Calu3 (cell line): ENCODE measurements at regions not wholly inside any gene's neighbourhood (a gene's known extent, or its start where the extent isn't known, plus 50 kb on each side); places are given as distances from the start of the nearest gene placed in this dataset.
"Not testable (repeated sequence)": the region's sequence is repeated elsewhere in the genome, so short reads cannot be mapped to it uniquely, and the experiment has no call there.

ENCODE experiments used
- BruUV-seq: library from RNA; stranded (reverse); fragments of 400-500 nt; replicated peaks from 2 replicates; lab custom pipeline; 2021; lab: Mats Ljungman, UMichigan
- CTCF ChIA-PET: fragments of 300-600 bp; sonication (Branson Sonifier 250); formaldehyde crosslinking; loops from one replicate; lab custom pipeline; 2022; ENCODE audit warnings: antibody characterized with exemption; lab: Charles Lee
- DNase-seq: peaks from one replicate; pipeline ENCODE4 v3.0.0; 2022
- H3K27ac Mint-ChIP-seq: one replicate; pipeline ENCODE4 v1.8.0; 2022; ENCODE audit warnings: mixed read lengths; ENCODE audit not compliant: unreplicated experiment
- H3K27me3 Mint-ChIP-seq: one replicate; pipeline ENCODE4 v1.8.0; 2022; ENCODE audit warnings: mixed read lengths; ENCODE audit not compliant: unreplicated experiment
- H3K36me3 Mint-ChIP-seq: one replicate; pipeline ENCODE4 v1.8.0; 2022; ENCODE audit warnings: mild to moderate bottlenecking, moderate library complexity, mixed read lengths; ENCODE audit not compliant: insufficient read depth, unreplicated experiment
- H3K4me1 Mint-ChIP-seq: one replicate; pipeline ENCODE4 v1.8.0; 2022; ENCODE audit warnings: mild to moderate bottlenecking, low read depth, mixed read lengths; ENCODE audit not compliant: unreplicated experiment
- H3K4me3 Mint-ChIP-seq: one replicate; pipeline ENCODE4 v1.8.0; 2022; ENCODE audit warnings: mild to moderate bottlenecking, low read depth, moderate library complexity, mixed read lengths; ENCODE audit not compliant: unreplicated experiment
- H3K9me3 Mint-ChIP-seq: one replicate; pipeline ENCODE4 v1.8.0; 2022; ENCODE audit warnings: low read depth, mixed read lengths; ENCODE audit not compliant: unreplicated experiment
- intact Hi-C: fragments of 100-400 bp; cut with micrococcal nuclease; formaldehyde crosslinking; loops from one replicate; pipeline ENCODE4 v1.10.0; 2022; ENCODE audit not compliant: unreplicated experiment
- TF ChIP-seq, protein P1 (sequence below): fragments of 200-600 bp; IDR thresholded peaks from one replicate; pipeline ENCODE4 v1.8.0; 2022; ENCODE audit warnings: antibody characterized with exemption; ENCODE audit not compliant: unreplicated experiment

DNA sequence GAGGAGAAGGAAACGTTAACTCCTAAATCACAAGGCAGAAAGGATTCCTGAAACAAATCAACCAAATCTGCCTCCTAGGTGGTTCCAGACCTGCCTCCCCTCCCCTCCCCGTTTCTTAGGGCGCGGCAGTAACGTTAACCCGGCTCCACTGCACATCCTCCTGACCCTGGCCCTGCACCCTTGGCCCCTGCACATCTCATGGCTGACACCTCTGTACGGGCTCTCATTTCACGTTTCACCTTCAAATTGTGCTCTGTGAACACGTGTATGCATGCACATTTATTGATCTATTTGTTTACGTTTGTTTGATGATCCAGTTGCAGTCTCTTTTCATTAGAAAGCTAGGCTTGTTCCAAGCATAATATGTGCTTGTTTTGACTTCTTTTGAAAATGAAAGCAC lies 358.1 kb downstream of the ADGRD1 start:
- peaks cover 62% of the 10 kb centered on the region for H3K27me3 Mint-ChIP-seq
- CTCF ChIA-PET, result no interaction called here
- intact Hi-C loops, result loop anchor here (5.0 kb wide), 1 partner anchor 331 kb away; no protein-coding TSS in a partner anchor
- no peak overlapping the region for H3K4me3 Mint-ChIP-seq
- TF ChIP-seq, protein P1, sequence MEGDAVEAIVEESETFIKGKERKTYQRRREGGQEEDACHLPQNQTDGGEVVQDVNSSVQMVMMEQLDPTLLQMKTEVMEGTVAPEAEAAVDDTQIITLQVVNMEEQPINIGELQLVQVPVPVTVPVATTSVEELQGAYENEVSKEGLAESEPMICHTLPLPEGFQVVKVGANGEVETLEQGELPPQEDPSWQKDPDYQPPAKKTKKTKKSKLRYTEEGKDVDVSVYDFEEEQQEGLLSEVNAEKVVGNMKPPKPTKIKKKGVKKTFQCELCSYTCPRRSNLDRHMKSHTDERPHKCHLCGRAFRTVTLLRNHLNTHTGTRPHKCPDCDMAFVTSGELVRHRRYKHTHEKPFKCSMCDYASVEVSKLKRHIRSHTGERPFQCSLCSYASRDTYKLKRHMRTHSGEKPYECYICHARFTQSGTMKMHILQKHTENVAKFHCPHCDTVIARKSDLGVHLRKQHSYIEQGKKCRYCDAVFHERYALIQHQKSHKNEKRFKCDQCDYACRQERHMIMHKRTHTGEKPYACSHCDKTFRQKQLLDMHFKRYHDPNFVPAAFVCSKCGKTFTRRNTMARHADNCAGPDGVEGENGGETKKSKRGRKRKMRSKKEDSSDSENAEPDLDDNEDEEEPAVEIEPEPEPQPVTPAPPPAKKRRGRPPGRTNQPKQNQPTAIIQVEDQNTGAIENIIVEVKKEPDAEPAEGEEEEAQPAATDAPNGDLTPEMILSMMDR, result no peak
- H3K27ac Mint-ChIP-seq, result no peak overlapping the region
- H3K4me1 Mint-ChIP-seq, result peaks cover 8% of the 10 kb centered on the region
- H3K36me3 Mint-ChIP-seq, result no peaks in the 10 kb centered on the region
- DNase-seq, result no peak
- peaks cover 7% of the 10 kb centered on the region for H3K9me3 Mint-ChIP-seq
- BruUV-seq, result no TSS peak

DNA sequence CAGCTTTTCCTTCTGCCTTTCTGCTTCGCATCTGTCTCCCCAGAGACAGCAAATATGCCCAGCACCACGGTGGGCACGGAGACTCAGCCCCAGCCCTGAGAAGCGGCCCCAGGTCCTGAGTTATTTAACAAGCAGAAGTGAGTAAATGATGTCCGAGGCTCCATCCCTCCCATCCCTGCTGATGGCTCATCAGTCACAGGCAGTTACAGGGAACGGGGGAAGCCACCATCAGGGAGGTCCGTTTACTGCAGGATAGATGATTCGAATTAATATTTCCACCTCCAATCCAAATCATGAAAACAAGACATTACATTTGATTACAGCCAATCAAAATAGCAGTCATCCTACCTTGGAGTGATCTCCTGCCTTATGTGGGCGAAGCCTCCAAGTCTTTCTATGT lies 358.7 kb downstream of the ADGRD1 start:
- intact Hi-C loops, result loop anchor here (5.0 kb wide), 1 partner anchor 330 kb away; no protein-coding TSS in a partner anchor
- CTCF ChIA-PET, H3K9me3 Mint-ChIP-seq, H3K27ac Mint-ChIP-seq, H3K36me3 Mint-ChIP-seq, H3K4me1 Mint-ChIP-seq, DNase-seq, BruUV-seq, H3K4me3 Mint-ChIP-seq: not testable (repeated sequence)
- peaks cover 63% of the 10 kb centered on the region for H3K27me3 Mint-ChIP-seq

DNA sequence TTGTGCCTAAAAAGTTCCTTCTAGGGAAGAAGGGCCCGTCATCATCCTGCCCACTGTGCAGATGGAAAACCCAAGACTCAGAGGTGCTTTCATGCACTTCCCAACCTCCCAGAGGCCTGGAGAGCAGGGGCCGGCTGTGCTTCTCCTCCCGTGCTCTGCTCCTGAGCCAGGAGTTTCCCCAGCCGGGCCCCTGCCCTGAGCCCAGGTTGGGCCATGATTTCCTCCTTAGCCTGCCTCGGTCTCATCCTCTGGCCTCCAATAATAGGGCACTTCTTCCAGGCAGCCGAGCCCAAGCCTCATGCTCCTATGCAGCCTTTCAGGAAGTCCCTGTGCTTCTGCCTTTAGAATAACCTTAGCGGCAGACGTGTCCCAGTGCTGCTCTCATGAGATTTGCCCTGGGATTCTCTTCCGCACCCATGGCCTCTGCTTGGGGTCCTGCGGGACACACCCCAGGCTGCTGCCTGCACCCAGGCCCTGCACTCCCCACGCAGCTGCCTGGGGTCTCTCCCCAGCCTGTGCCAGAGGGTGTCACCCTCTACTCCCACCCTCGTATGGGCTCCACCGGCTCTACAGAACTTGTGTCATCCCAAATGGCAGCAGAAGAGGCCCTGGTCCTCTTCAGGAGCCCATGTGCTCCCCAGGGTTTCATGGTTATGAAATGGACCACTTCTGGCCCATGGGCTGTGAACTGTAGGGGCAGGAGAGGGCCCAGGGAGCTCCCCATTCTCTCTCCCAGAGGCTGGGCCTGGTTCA lies 359.3 kb downstream of the ADGRD1 start:
- DNase-seq, result no peak
- CTCF ChIA-PET, result no interaction called here
- TF ChIP-seq, protein P1, result no peak

DNA sequence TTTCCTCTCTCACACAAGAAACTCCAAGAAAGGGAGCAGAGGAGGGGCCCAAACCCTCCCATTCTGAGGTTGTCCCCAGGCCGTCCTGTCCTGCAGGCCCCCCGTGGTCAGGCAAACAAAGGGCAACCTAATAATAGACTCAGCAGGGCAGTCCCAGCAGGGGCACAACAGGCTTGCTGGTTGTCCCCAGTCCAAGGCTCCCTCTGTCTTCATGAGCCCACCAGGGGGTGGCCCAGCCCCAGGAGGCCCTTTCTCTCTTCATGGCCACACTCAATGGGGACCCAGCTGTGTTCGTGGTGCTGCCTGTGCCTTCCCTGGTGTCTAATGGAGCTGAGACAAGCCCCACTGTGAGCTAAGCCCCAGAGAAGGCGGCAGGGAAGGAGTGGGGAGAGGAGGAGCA lies 359.9 kb downstream of the ADGRD1 start:
- peaks cover 67% of the 10 kb centered on the region for H3K27me3 Mint-ChIP-seq
- H3K4me3 Mint-ChIP-seq, result no peak overlapping the region
- no peak for DNase-seq
- peaks cover 16% of the 10 kb centered on the region for H3K9me3 Mint-ChIP-seq
- H3K4me1 Mint-ChIP-seq, result peaks cover 8% of the 10 kb centered on the region
- no peak overlapping the region for H3K27ac Mint-ChIP-seq
- intact Hi-C loops, result loop anchor here (5.0 kb wide), 1 partner anchor 329 kb away; no protein-coding TSS in a partner anchor
- CTCF ChIA-PET, result no interaction called here
- H3K36me3 Mint-ChIP-seq, result no peaks in the 10 kb centered on the region
- TF ChIP-seq, protein P1, result no peak
- BruUV-seq, result no TSS peak

More for the DNA sequence above, 359.3 kb downstream of the ADGRD1 start:
- Mint-ChIP-seq H3K36me3 (no peaks in the 10 kb centered on the region), H3K27me3 (peaks cover 68% of the 10 kb centered on the region), H3K9me3 (peaks cover 11% of the 10 kb centered on the region), H3K4me1 (peaks cover 8% of the 10 kb centered on the region), H3K27ac (no peak overlapping the region), H3K4me3 (no peak overlapping the region)
- intact Hi-C loops, result loop anchor here (5.0 kb wide), 1 partner anchor 329 kb away; no protein-coding TSS in a partner anchor
- no TSS peak for BruUV-seq

DNA sequence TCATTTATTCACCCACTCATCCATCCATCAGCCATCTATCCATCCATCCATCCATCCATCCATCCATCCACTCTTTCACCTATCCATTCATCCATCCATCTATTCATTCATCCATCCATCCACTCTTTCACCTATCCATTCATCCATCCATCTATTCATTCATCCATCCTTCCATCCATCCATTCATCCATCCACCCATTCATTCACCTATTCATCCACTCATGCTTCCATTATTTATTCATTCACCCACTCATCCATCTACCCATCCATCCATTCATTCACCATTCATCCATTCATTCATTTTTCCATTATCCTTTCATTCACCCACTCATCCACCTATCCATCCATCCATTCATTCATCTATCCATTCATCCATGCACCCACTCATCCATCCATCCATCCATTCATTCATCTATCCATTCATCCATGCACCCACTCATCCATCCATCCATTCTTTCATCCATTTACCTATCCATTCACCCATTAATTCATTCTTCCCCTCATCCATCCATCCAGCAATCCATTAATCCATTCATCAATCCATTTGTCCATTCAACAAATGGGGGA lies 360.9 kb downstream of the ADGRD1 start:
- intact Hi-C loops, result loop anchor here (5.0 kb wide), 1 partner anchor 328 kb away; no protein-coding TSS in a partner anchor
- Mint-ChIP-seq H3K4me1 (peaks cover 8% of the 10 kb centered on the region), H3K4me3 (no peak overlapping the region), H3K27ac (no peak overlapping the region), H3K36me3 (no peaks in the 10 kb centered on the region), H3K27me3 (peaks cover 61% of the 10 kb centered on the region), H3K9me3 (peaks cover 16% of the 10 kb centered on the region)
- CTCF ChIA-PET, result no interaction called here
- BruUV-seq, result no TSS peak
- TF ChIP-seq, protein P1, result no peak
- no peak for DNase-seq
